SU-DHL-6 (cell line): ENCODE measurements at regions not wholly inside any gene's neighbourhood (a gene's known extent, or its start where the extent isn't known, plus 50 kb on each side); places are given as distances from the start of the nearest gene placed in this dataset.

ENCODE experiments used
- EZH2phosphoT487 ChIP-seq: fragments of 200-600 bp; sonication (generic), shearing (Covaris generic); conservative IDR thresholded peaks from 2 replicates; pipeline ENCODE4 v1.6.1; 2018; ENCODE audit warnings: mild to moderate bottlenecking, antibody characterized with exemption, low read length, moderate library complexity, mixed read lengths
- TF ChIP-seq, protein P1 (sequence below): fragments of 200-600 bp; sonication (generic); IDR thresholded peaks from one replicate; pipeline ENCODE4 v1.5.1; 2017; ENCODE audit warnings: antibody characterized with exemption, mild to moderate bottlenecking, low read length, moderate library complexity; ENCODE audit not compliant: insufficient read depth, poor library complexity, severe bottlenecking

DNA sequence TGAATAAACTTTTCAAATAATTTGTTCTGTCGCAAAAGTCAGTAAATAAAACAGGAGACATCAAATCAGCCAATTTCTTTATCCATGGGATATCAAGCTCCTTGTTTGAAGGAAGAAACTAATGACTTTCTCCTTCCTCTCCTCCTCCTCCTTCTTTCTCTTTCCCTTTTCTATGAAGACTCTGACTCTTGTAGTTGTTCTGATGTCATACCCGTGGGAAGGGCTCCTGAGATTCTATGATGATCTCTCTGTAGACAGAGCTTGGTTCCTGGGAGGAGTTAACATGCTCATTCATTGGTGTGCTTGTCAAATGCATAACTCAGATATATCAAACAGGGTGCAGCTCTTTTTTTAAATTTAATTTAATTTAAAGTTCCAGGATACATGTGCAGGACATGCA lies 118.7 kb upstream of the KCTD1 start:
- TF ChIP-seq, protein P1, sequence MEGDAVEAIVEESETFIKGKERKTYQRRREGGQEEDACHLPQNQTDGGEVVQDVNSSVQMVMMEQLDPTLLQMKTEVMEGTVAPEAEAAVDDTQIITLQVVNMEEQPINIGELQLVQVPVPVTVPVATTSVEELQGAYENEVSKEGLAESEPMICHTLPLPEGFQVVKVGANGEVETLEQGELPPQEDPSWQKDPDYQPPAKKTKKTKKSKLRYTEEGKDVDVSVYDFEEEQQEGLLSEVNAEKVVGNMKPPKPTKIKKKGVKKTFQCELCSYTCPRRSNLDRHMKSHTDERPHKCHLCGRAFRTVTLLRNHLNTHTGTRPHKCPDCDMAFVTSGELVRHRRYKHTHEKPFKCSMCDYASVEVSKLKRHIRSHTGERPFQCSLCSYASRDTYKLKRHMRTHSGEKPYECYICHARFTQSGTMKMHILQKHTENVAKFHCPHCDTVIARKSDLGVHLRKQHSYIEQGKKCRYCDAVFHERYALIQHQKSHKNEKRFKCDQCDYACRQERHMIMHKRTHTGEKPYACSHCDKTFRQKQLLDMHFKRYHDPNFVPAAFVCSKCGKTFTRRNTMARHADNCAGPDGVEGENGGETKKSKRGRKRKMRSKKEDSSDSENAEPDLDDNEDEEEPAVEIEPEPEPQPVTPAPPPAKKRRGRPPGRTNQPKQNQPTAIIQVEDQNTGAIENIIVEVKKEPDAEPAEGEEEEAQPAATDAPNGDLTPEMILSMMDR = no peak
- TF ChIP-seq EZH2phosphoT487 = no peak
